Breast epithelium (tissue), 4 donors: ENCODE measurements at regions not wholly inside any gene's neighbourhood (a gene's known extent, or its start where the extent isn't known, plus 50 kb on each side); places are given as distances from the start of the nearest gene placed in this dataset.

Experiments used
- DNase-seq, 2 donors: peaks; one replicate each; pipeline ENCODE4 v3.0.0-alpha.2; 2019; ENCODE audit warnings: low spot score in 2 of 2
- H3K27ac ChIP-seq, 2 donors: fragments of 200-600 bp; sonication (generic) in 1 of 2; one replicate each; pipeline ENCODE4 v1.5.1; 2016 to 2019; ENCODE audit warnings: mild to moderate bottlenecking in 1 of 2
- H3K27me3 ChIP-seq, 2 donors: fragments of 200-600 bp; sonication (generic) in 1 of 2; one replicate each; pipeline versions ENCODE4 v1.5.1 to v1.6.0; 2017 to 2019; ENCODE audit warnings: control low read depth in 1 of 2, mild to moderate bottlenecking in 1 of 2
- H3K36me3 ChIP-seq: fragments of 200-600 bp; one replicate; pipeline ENCODE4 v1.5.1; 2019
- H3K4me1 ChIP-seq, 2 donors: fragments of 200-600 bp; sonication (generic); one replicate each; pipeline ENCODE4 v1.5.1; 2016 to 2019; ENCODE audit warnings: control low read depth in 1 of 2
- H3K4me3 ChIP-seq, 3 donors: fragments of 200-600 bp; sonication (generic); 1 replicate in 2 of 3; 2 replicates in 1 of 3; pipeline ENCODE4 v1.5.1; 2016 to 2019; ENCODE audit warnings: mild to moderate bottlenecking in 3 of 3, moderate library complexity in 2 of 3
- H3K9me3 ChIP-seq, 2 donors: fragments of 200-600 bp; sonication (generic) in 1 of 2; one replicate each; pipeline ENCODE4 v1.5.1; 2016 to 2019; ENCODE audit warnings: control low read depth in 1 of 2
- CTCF ChIP-seq, 3 donors: fragments of 450-650 bp; IDR thresholded peaks; one replicate each; pipeline ENCODE4 v1.5.1; 2016 to 2017; ENCODE audit warnings: antibody characterized with exemption in 3 of 3, mild to moderate bottlenecking in 3 of 3, moderate library complexity in 3 of 3
- POLR2A ChIP-seq: fragments of 450-650 bp; IDR thresholded peaks from one replicate; pipeline ENCODE4 v1.6.1; 2016; ENCODE audit warnings: antibody characterized with exemption, mild to moderate bottlenecking, moderate library complexity
- POLR2AphosphoS5 ChIP-seq, 3 donors: sonication (generic); formaldehyde crosslinking; IDR thresholded peaks; one replicate each; pipeline ENCODE4 v1.6.1; 2017; ENCODE audit warnings: antibody characterized with exemption in 3 of 3
- intact Hi-C: fragments of 100-400 bp; cut with DNase I; formaldehyde crosslinking; loops from one replicate; pipeline ENCODE4 v1.15.1; 2023; ENCODE audit warnings: low total_unique reads

GRCh38 chr11:45477588-45477987 lies 187.8 kb downstream of the CHST1 start:
- TF ChIP-seq POLR2AphosphoS5 (IDR thresholded peaks at IDR 0.05), result no peak
- no peak for TF ChIP-seq CTCF (IDR thresholded peaks at IDR 0.05)
- no peak for TF ChIP-seq POLR2A
- H3K36me3 ChIP-seq, result no peaks in the 10 kb centered on the region
- no peak overlapping the region for H3K4me3 ChIP-seq
- no peak overlapping the region for H3K27ac ChIP-seq
- no peaks in the 10 kb centered on the region for H3K9me3 ChIP-seq
- no peaks in the 10 kb centered on the region for H3K4me1 ChIP-seq
- intact Hi-C loops, result no loop called here
- peaks cover 0 to 8% of the 10 kb centered on the region in 2 donors for H3K27me3 ChIP-seq
- DNase-seq, result no peak

- intact Hi-C loops, result no loop called here
- no peaks in the 10 kb centered on the region for H3K4me1 ChIP-seq
- TF ChIP-seq POLR2AphosphoS5 (IDR thresholded peaks at IDR 0.05) (no peak), POLR2A (no peak)
- H3K27me3 ChIP-seq, result peaks cover 0 to 4% of the 10 kb centered on the region in 2 donors
- no peak for DNase-seq
- H3K9me3 ChIP-seq, result no peaks in the 10 kb centered on the region
- H3K4me3 ChIP-seq, result no peak overlapping the region
- no peak overlapping the region for H3K27ac ChIP-seq
- no peaks in the 10 kb centered on the region for H3K36me3 ChIP-seq
Observed at GRCh38 chr11:45476126-45476525, 189.3 kb downstream of the CHST1 start.

GRCh38 chr11:45475173-45475572 lies 189.0 kb upstream of the SYT13 start:
- no peak for DNase-seq
- H3K27ac ChIP-seq, result no peak overlapping the region
- peaks cover 0 to 1% of the 10 kb centered on the region in 2 donors for H3K27me3 ChIP-seq
- H3K4me1 ChIP-seq, result no peaks in the 10 kb centered on the region
- no peaks in the 10 kb centered on the region for H3K36me3 ChIP-seq
- H3K4me3 ChIP-seq, result no peak overlapping the region
- TF ChIP-seq CTCF (IDR thresholded peaks at IDR 0.05) (no peak), POLR2A (no peak), POLR2AphosphoS5 (IDR thresholded peaks at IDR 0.05) (no peak)
- H3K9me3 ChIP-seq, result no peaks in the 10 kb centered on the region
- intact Hi-C loops, result no loop called here

GRCh38 chr11:45473341-45473895 lies 187.3 kb upstream of the SYT13 start:
- H3K4me1 ChIP-seq, result no peaks in the 10 kb centered on the region
- peak in 1 of 2 donors; percentile 6 for DNase-seq
- no peaks in the 10 kb centered on the region for H3K27me3 ChIP-seq
- intact Hi-C loops, result no loop called here
- H3K9me3 ChIP-seq, result no peaks in the 10 kb centered on the region
- no peaks in the 10 kb centered on the region for H3K36me3 ChIP-seq
- no peak overlapping the region for H3K27ac ChIP-seq
- no peak overlapping the region for H3K4me3 ChIP-seq
- no peak for TF ChIP-seq POLR2AphosphoS5 (IDR thresholded peaks at IDR 0.05)
- no peak for TF ChIP-seq POLR2A
- TF ChIP-seq CTCF (IDR thresholded peaks at IDR 0.05), result no peak

GRCh38 chr11:45472716-45473317 lies 186.7 kb upstream of the SYT13 start:
- no peak overlapping the region for H3K4me3 ChIP-seq
- TF ChIP-seq POLR2A (no peak), CTCF (IDR thresholded peaks at IDR 0.05) (no peak), POLR2AphosphoS5 (IDR thresholded peaks at IDR 0.05) (no peak)
- DNase-seq, result peak in 1 of 2 donors; percentile 28
- H3K4me1 ChIP-seq, result no peaks in the 10 kb centered on the region
- no peaks in the 10 kb centered on the region for H3K9me3 ChIP-seq
- peaks cover 0 to 3% of the 10 kb centered on the region in 2 donors for H3K27me3 ChIP-seq
- no peaks in the 10 kb centered on the region for H3K36me3 ChIP-seq
- no peak overlapping the region for H3K27ac ChIP-seq
- intact Hi-C loops, result no loop called here
